Gastrocnemius medialis (tissue), 4 donors: ENCODE measurements at regions not wholly inside any gene's neighbourhood (a gene's known extent, or its start where the extent isn't known, plus 50 kb on each side); places are given as distances from the start of the nearest gene placed in this dataset.

Source experiments
- ATAC-seq, 2 donors: fragments of 150-250 bp; one replicate each; pipeline ENCODE4 v1.9.1; 2016
- DNase-seq, 2 donors: peaks; one replicate each; pipeline ENCODE4 v3.0.0-alpha.2; 2019
- H3K27ac ChIP-seq, 4 donors: fragments of 200-600 bp; sonication (generic); 1 replicate in 1 of 4; 2 replicates in 3 of 4; pipeline ENCODE4 v1.5.1; 2016 to 2018; ENCODE audit warnings: mild to moderate bottlenecking in 2 of 4, moderate library complexity in 1 of 4
- H3K27me3 ChIP-seq, 3 donors: fragments of 200-600 bp; sonication (generic) in 2 of 3; 1 replicate in 1 of 3; 2 replicates in 2 of 3; pipeline versions ENCODE4 v1.5.1 to v1.6.0; 2016 to 2019; ENCODE audit warnings: mild to moderate bottlenecking in 1 of 3, moderate library complexity in 1 of 3
- H3K36me3 ChIP-seq, 2 donors: fragments of 200-600 bp; sonication (generic) in 1 of 2; one replicate each; pipeline ENCODE4 v1.5.1; 2017 to 2018
- H3K4me1 ChIP-seq, 2 donors: fragments of 200-600 bp; sonication (generic) in 1 of 2; one replicate each; pipeline ENCODE4 v1.5.1; 2016 to 2017; ENCODE audit warnings: mild to moderate bottlenecking in 2 of 2
- H3K4me3 ChIP-seq, 4 donors: fragments of 200-600 bp; sonication (generic) in 3 of 4; 1 replicate in 1 of 4; 2 replicates in 3 of 4; pipeline ENCODE4 v1.5.1; 2016 to 2019; ENCODE audit warnings: mild to moderate bottlenecking in 2 of 4
- H3K9me3 ChIP-seq, 3 donors: fragments of 200-600 bp; sonication (generic) in 2 of 3; 1 replicate in 1 of 3; 2 replicates in 2 of 3; pipeline ENCODE4 v1.5.1; 2016 to 2019
- POLR2A ChIP-seq, 2 donors: fragments of 450-650 bp; IDR thresholded peaks; one replicate each; pipeline ENCODE4 v1.6.1; 2017; ENCODE audit warnings: antibody characterized with exemption in 2 of 2, mild to moderate bottlenecking in 2 of 2, moderate library complexity in 2 of 2
- in situ Hi-C, 4 donors: fragments of 200-750 bp; cut with MboI; loops; one replicate each; pipeline versions ENCODE4 v1.15.0 to v1.8.0; 2017; ENCODE audit warnings: low sequenced_read_pairs in 4 of 4
- intact Hi-C: fragments of 100-400 bp; cut with DNase I; formaldehyde crosslinking; loops from one replicate; pipeline ENCODE4 v1.15.1; 2023; ENCODE audit warnings: low total_unique reads
- TF ChIP-seq, protein P1 (sequence below), 5 experiments: fragments of 450-650 bp in 3 of 5; fragments of 200-600 bp in 2 of 5; sonication (generic) in 2 of 5; IDR thresholded peaks in 4 of 5; conservative IDR thresholded peaks in 1 of 5; 1 replicate in 4 of 5; 2 replicates in 1 of 5; pipeline ENCODE4 v1.5.1; 2016 to 2019; ENCODE audit warnings: antibody characterized with exemption in 5 of 5, mild to moderate bottlenecking in 3 of 5, moderate library complexity in 3 of 5

DNA sequence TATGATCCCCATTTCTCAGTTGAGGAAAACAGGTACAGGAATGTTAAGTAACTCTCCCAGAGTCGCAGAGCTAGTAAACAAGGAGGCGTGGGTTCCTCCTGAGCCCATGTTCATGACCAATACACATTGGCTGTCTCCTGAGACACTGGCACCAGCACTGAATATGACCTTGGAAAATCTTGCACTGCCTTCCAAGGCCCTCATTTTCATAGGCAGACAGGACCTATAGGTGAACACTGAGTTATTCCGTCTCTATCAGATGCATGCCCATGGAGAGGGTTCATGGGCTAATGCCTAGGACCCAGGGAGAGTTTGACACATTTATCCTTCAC lies 504.8 kb downstream of the RFC3 start:
- no peaks in the 10 kb centered on the region for H3K4me1 ChIP-seq
- no peak overlapping the region for H3K27ac ChIP-seq
- H3K36me3 ChIP-seq = no peaks in the 10 kb centered on the region
- H3K9me3 ChIP-seq = no peaks in the 10 kb centered on the region
- intact Hi-C loops (no loop called here), in situ Hi-C loops (no loop called here)
- TF ChIP-seq, protein P1, sequence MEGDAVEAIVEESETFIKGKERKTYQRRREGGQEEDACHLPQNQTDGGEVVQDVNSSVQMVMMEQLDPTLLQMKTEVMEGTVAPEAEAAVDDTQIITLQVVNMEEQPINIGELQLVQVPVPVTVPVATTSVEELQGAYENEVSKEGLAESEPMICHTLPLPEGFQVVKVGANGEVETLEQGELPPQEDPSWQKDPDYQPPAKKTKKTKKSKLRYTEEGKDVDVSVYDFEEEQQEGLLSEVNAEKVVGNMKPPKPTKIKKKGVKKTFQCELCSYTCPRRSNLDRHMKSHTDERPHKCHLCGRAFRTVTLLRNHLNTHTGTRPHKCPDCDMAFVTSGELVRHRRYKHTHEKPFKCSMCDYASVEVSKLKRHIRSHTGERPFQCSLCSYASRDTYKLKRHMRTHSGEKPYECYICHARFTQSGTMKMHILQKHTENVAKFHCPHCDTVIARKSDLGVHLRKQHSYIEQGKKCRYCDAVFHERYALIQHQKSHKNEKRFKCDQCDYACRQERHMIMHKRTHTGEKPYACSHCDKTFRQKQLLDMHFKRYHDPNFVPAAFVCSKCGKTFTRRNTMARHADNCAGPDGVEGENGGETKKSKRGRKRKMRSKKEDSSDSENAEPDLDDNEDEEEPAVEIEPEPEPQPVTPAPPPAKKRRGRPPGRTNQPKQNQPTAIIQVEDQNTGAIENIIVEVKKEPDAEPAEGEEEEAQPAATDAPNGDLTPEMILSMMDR (IDR thresholded peaks at IDR 0.05 in 4 of 5, conservative IDR thresholded peaks at IDR 0.05 in 1 of 5) = no peak
- no peak for TF ChIP-seq POLR2A (IDR thresholded peaks at IDR 0.05)
- DNase-seq (no peak), ATAC-seq (no peak)
- H3K27me3 ChIP-seq = no peaks in the 10 kb centered on the region
- no peak overlapping the region for H3K4me3 ChIP-seq

DNA sequence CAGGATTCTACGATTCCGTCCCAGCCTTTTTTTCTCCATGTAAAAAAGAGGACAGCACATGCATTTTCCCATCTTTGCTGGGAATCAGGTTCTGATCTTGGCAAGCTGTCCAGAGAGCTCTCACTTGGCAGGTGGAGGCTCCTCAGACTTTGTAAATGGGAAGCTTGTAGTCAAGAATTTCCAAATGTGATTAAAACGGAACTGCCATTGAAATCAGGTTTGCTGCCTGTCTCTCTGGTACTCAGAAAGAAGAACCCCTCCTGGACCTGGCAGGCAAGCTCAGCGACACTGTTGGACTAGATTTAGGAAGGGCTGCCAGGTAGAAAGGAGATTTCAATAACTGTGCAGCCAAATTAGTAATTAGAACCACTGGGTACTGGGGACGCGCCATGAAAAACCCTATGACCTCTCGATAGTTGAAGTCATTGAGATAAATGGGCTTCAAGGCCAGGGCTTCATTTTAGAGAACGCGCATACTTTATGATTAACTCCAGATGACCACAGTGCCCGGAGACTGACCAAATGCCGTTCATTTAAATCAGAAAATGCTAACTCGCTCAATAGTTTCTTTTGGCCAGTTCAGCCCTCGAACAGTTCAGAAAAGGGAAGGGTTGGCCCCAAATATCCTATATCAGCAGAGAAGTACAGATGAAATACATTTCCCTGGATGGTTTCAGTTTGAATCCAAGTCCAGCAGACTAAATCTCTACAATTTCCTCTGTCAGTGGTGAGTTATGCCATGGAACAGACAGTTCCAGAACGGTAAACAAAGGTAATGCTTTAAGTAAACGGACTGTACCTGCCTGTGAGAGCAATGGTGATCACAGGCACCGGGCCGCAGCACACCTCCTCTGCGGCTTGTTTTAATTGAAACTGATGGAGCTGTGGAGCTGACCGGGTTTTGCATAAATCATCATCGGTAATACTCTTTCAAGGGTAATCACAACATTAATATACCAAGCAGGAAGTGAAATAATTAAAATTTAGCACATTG lies 517.4 kb downstream of the RFC3 start:
- TF ChIP-seq, protein P1 (IDR thresholded peaks at IDR 0.05 in 4 of 5, conservative IDR thresholded peaks at IDR 0.05 in 1 of 5) = no peak
- TF ChIP-seq POLR2A (IDR thresholded peaks at IDR 0.05) = no peak
- H3K4me3 ChIP-seq = no peak overlapping the region
- ATAC-seq = no peak
- intact Hi-C loops (no loop called here), in situ Hi-C loops (no loop called here)
- no peaks in the 10 kb centered on the region for H3K27me3 ChIP-seq
- H3K36me3 ChIP-seq = no peaks in the 10 kb centered on the region
- no peaks in the 10 kb centered on the region for H3K9me3 ChIP-seq
- DNase-seq = no peak
- no peak overlapping the region for H3K27ac ChIP-seq
- no peaks in the 10 kb centered on the region for H3K4me1 ChIP-seq

DNA sequence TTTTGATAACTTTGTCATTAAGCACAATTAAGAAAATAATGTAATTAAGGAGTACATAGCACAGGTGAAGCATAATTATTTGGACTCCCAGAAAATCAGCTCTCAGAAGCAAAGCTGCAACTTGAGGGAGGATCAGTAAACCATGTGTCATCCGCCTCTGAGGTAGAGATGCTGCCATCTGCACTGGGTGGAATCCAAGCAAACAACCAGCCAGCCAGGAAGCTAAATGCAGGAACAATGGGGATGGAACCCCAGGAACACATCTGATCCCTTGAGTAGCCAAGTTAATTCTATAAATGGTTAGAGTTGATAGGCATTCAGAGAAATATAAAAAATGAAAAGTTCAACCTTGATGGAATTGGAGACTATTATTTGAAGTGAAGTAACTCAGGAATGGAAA lies 520.2 kb downstream of the RFC3 start:
- no peak overlapping the region for H3K4me3 ChIP-seq
- in situ Hi-C loops = no loop called here
- H3K36me3 ChIP-seq = no peaks in the 10 kb centered on the region
- ATAC-seq = no peak
- no peak for DNase-seq
- intact Hi-C loops = no loop called here
- no peaks in the 10 kb centered on the region for H3K27me3 ChIP-seq
- no peak overlapping the region for H3K27ac ChIP-seq
- TF ChIP-seq, protein P1 (IDR thresholded peaks at IDR 0.05 in 4 of 5, conservative IDR thresholded peaks at IDR 0.05 in 1 of 5) = no peak
- TF ChIP-seq POLR2A (IDR thresholded peaks at IDR 0.05) = no peak
- H3K9me3 ChIP-seq = no peaks in the 10 kb centered on the region
- no peaks in the 10 kb centered on the region for H3K4me1 ChIP-seq

DNA sequence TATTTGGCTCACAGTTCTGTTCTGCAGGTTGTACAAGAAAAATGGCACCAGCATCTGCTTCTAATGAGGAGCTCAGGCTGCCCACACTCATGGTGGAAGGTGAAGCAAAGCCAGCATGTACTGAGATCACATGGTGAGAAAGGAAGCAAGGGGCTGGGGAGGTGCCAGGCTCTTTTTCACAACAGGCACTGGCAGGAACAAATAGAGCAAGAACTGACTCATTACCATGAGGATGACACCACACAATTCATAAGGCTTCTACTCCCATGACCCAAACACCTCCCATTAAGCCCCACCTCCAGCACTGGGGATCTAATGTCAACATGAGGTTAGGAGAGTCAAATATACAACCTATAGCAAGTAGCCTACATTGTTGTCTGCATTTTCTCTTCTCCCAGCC lies 522.6 kb downstream of the RFC3 start:
- no peaks in the 10 kb centered on the region for H3K4me1 ChIP-seq
- DNase-seq (no peak), ATAC-seq (no peak)
- no peaks in the 10 kb centered on the region for H3K27me3 ChIP-seq
- TF ChIP-seq, protein P1 (IDR thresholded peaks at IDR 0.05 in 4 of 5, conservative IDR thresholded peaks at IDR 0.05 in 1 of 5) = no peak
- no peak for TF ChIP-seq POLR2A (IDR thresholded peaks at IDR 0.05)
- H3K9me3 ChIP-seq = no peaks in the 10 kb centered on the region
- H3K4me3 ChIP-seq = no peak overlapping the region
- no peak overlapping the region for H3K27ac ChIP-seq
- intact Hi-C loops (no loop called here), in situ Hi-C loops (no loop called here)
- H3K36me3 ChIP-seq = no peaks in the 10 kb centered on the region
